ENCODE measurements at regions not wholly inside any gene's neighbourhood (a gene's known extent, or its start where the extent isn't known, plus 50 kb on each side); places are given as distances from the start of the nearest gene placed in this dataset.
"Not testable (repeated sequence)": the region's sequence is repeated elsewhere in the genome, so short reads cannot be mapped to it uniquely, and the experiment has no call there.

GRCh38 chr5:163894645-163895044 is 389.2 kb downstream of the MAT2B start:
- Histone ChIP-seq H3K4me1 (no peaks in the 10 kb centered on the region), H3K27ac (no peak overlapping the region), H3K4me3 (no peak overlapping the region), H3K9me3 (no peaks in the 10 kb centered on the region), H3K36me3 (no peaks in the 10 kb centered on the region), H3K27me3 (no peaks in the 10 kb centered on the region)
- DNase-seq (ENCODE audit: low spot score): no peak
- TF ChIP-seq CTCF (IDR thresholded peaks at IDR 0.05): no peak

GRCh38 chr5:163898873-163899272 is 393.5 kb downstream of the MAT2B start:
- Histone ChIP-seq H3K27me3 (no peaks in the 10 kb centered on the region), H3K4me3 (no peak overlapping the region), H3K27ac (no peak overlapping the region), H3K36me3 (no peaks in the 10 kb centered on the region), H3K4me1 (no peaks in the 10 kb centered on the region), H3K9me3 (peaks cover 0 to 9% of the 10 kb centered on the region in 2 donors)
- no peak for TF ChIP-seq CTCF (IDR thresholded peaks at IDR 0.05)
- no peak for DNase-seq (ENCODE audit: low spot score)

- not testable (repeated sequence) for H3K9me3 ChIP-seq; H3K4me3 ChIP-seq; DNase-seq (ENCODE audit: low spot score); H3K4me1 ChIP-seq; H3K27me3 ChIP-seq; H3K36me3 ChIP-seq; H3K27ac ChIP-seq
Observed at GRCh38 chr5:163907783-163908182, 402.4 kb downstream of the MAT2B start.

- Histone ChIP-seq H3K27me3 (no peaks in the 10 kb centered on the region), H3K9me3 (no peaks in the 10 kb centered on the region), H3K27ac (no peak overlapping the region), H3K4me3 (no peak overlapping the region), H3K4me1 (no peaks in the 10 kb centered on the region), H3K36me3 (no peaks in the 10 kb centered on the region)
- TF ChIP-seq CTCF (IDR thresholded peaks at IDR 0.05): no peak
- DNase-seq (ENCODE audit: low spot score): no peak
Observed at GRCh38 chr5:163908253-163908652, 402.8 kb downstream of the MAT2B start.

GRCh38 chr5:163910226-163910625 is 404.8 kb downstream of the MAT2B start:
- no peak for TF ChIP-seq CTCF (IDR thresholded peaks at IDR 0.05)
- H3K4me3 ChIP-seq: no peak overlapping the region

GRCh38 chr5:163912046-163912445 is 406.6 kb downstream of the MAT2B start:
- Histone ChIP-seq H3K4me3 (no peak overlapping the region), H3K27ac (no peak overlapping the region), H3K4me1 (no peaks in the 10 kb centered on the region), H3K36me3 (no peaks in the 10 kb centered on the region), H3K9me3 (no peaks in the 10 kb centered on the region), H3K27me3 (no peaks in the 10 kb centered on the region)
- no peak for DNase-seq (ENCODE audit: low spot score)
- no peak for TF ChIP-seq CTCF (IDR thresholded peaks at IDR 0.05)

More at GRCh38 chr5:163910226-163910625, 404.8 kb downstream of the MAT2B start:
- H3K27ac ChIP-seq: no peak overlapping the region
- H3K4me1 ChIP-seq: no peaks in the 10 kb centered on the region
- H3K36me3 ChIP-seq: no peaks in the 10 kb centered on the region
- no peak for DNase-seq (ENCODE audit: low spot score)
- no peaks in the 10 kb centered on the region for H3K9me3 ChIP-seq
- no peaks in the 10 kb centered on the region for H3K27me3 ChIP-seq
